ENCODE measurements at regions not wholly inside any gene's neighbourhood (a gene's known extent, or its start where the extent isn't known, plus 50 kb on each side); places are given as distances from the start of the nearest gene placed in this dataset.
"Not testable (repeated sequence)": the region's sequence is repeated elsewhere in the genome, so short reads cannot be mapped to it uniquely, and the experiment has no call there.

- no peak for DNase-seq (ENCODE audit: extremely low read depth in 1 of 2, low read depth in 1 of 2)
These were observed 598.9 kb upstream of the CHRM3 start for GRCh38 chr1:238787471-238787870.

GRCh38 chr1:238783633-238784032 lies 602.7 kb upstream of the CHRM3 start:
- no peak for DNase-seq (ENCODE audit: extremely low read depth in 1 of 2, low read depth in 1 of 2)

- DNase-seq (ENCODE audit: extremely low read depth in 1 of 2, low read depth in 1 of 2), result no peak
These were observed 606.7 kb upstream of the CHRM3 start for GRCh38 chr1:238779716-238780115.

- no peak for DNase-seq (ENCODE audit: extremely low read depth in 1 of 2, low read depth in 1 of 2)
These were observed 608.3 kb upstream of the CHRM3 start for GRCh38 chr1:238778113-238778512.

GRCh38 chr1:238777551-238777950 lies 608.8 kb upstream of the CHRM3 start:
- no peak for DNase-seq (ENCODE audit: extremely low read depth in 1 of 2, low read depth in 1 of 2)

- no peak for DNase-seq (ENCODE audit: extremely low read depth in 1 of 2, low read depth in 1 of 2)
These were observed 610.2 kb upstream of the CHRM3 start for GRCh38 chr1:238776126-238776525.

- DNase-seq (ENCODE audit: extremely low read depth in 1 of 2, low read depth in 1 of 2), result no peak
These were observed 614.0 kb upstream of the CHRM3 start for GRCh38 chr1:238772322-238772721.

- no peak for DNase-seq (ENCODE audit: extremely low read depth in 1 of 2, low read depth in 1 of 2)
These were observed 619.0 kb upstream of the CHRM3 start for GRCh38 chr1:238767321-238767720.

GRCh38 chr1:238764779-238765178 lies 621.6 kb upstream of the CHRM3 start:
- DNase-seq (ENCODE audit: extremely low read depth in 1 of 2, low read depth in 1 of 2), result no peak

- no peak for DNase-seq (ENCODE audit: extremely low read depth in 1 of 2, low read depth in 1 of 2)
These were observed 633.1 kb upstream of the CHRM3 start for GRCh38 chr1:238753252-238753651.

GRCh38 chr1:238752327-238752726 lies 634.0 kb upstream of the CHRM3 start:
- DNase-seq (ENCODE audit: extremely low read depth in 1 of 2, low read depth in 1 of 2), result no peak

- DNase-seq (ENCODE audit: extremely low read depth in 1 of 2, low read depth in 1 of 2), result no peak
These were observed 641.3 kb upstream of the CHRM3 start for GRCh38 chr1:238745069-238745468.

- no peak for DNase-seq (ENCODE audit: extremely low read depth in 1 of 2, low read depth in 1 of 2)
These were observed 647.5 kb upstream of the CHRM3 start for GRCh38 chr1:238738892-238739291.

- DNase-seq (ENCODE audit: extremely low read depth in 1 of 2, low read depth in 1 of 2), result no peak
These were observed 658.7 kb upstream of the CHRM3 start for GRCh38 chr1:238727670-238728069.

GRCh38 chr1:238722812-238723211 lies 663.6 kb upstream of the CHRM3 start:
- DNase-seq (ENCODE audit: extremely low read depth in 1 of 2, low read depth in 1 of 2), result no peak

GRCh38 chr1:238710697-238711096 lies 675.7 kb upstream of the CHRM3 start:
- DNase-seq (ENCODE audit: extremely low read depth in 1 of 2, low read depth in 1 of 2), result no peak

- DNase-seq (ENCODE audit: extremely low read depth in 1 of 2, low read depth in 1 of 2), result no peak
These were observed 685.3 kb upstream of the CHRM3 start for GRCh38 chr1:238701024-238701423.

GRCh38 chr1:238690415-238690814 lies 696.0 kb upstream of the CHRM3 start:
- no peak for DNase-seq (ENCODE audit: extremely low read depth in 1 of 2, low read depth in 1 of 2)

GRCh38 chr1:238684576-238684975 lies 701.8 kb upstream of the CHRM3 start:
- not testable (repeated sequence) for DNase-seq (ENCODE audit: extremely low read depth in 1 of 2, low read depth in 1 of 2)

- no peak for DNase-seq (ENCODE audit: extremely low read depth in 1 of 2, low read depth in 1 of 2)
These were observed 704.9 kb upstream of the CHRM3 start for GRCh38 chr1:238681451-238681850.

GRCh38 chr1:238681021-238681420 lies 705.3 kb upstream of the CHRM3 start:
- DNase-seq (ENCODE audit: extremely low read depth in 1 of 2, low read depth in 1 of 2), result no peak

GRCh38 chr1:238677567-238677966 lies 708.8 kb upstream of the CHRM3 start:
- DNase-seq (ENCODE audit: extremely low read depth in 1 of 2, low read depth in 1 of 2), result no peak

GRCh38 chr1:238675221-238675620 lies 711.1 kb upstream of the CHRM3 start:
- DNase-seq (ENCODE audit: extremely low read depth in 1 of 2, low read depth in 1 of 2), result no peak

- DNase-seq (ENCODE audit: extremely low read depth in 1 of 2, low read depth in 1 of 2), result no peak
These were observed 712.1 kb upstream of the CHRM3 start for GRCh38 chr1:238674316-238674715.

Data from activated CD8-positive, alpha-beta memory T cell treated with anti-CD3 and anti-CD28 coated beads for 1 hour (primary cell).